CD4-positive, alpha-beta T cell treated with Interferon alpha-2 for 1 hour (primary cell): ENCODE measurements at regions not wholly inside any gene's neighbourhood (a gene's known extent, or its start where the extent isn't known, plus 50 kb on each side); places are given as distances from the start of the nearest gene placed in this dataset.
"Not testable (repeated sequence)": the region's sequence is repeated elsewhere in the genome, so short reads cannot be mapped to it uniquely, and the experiment has no call there.

ENCODE experiments used
- DNase-seq, 2 donors: peaks; one replicate each; pipeline ENCODE4 v3.0.0-alpha.2; 2020 to 2022

DNA sequence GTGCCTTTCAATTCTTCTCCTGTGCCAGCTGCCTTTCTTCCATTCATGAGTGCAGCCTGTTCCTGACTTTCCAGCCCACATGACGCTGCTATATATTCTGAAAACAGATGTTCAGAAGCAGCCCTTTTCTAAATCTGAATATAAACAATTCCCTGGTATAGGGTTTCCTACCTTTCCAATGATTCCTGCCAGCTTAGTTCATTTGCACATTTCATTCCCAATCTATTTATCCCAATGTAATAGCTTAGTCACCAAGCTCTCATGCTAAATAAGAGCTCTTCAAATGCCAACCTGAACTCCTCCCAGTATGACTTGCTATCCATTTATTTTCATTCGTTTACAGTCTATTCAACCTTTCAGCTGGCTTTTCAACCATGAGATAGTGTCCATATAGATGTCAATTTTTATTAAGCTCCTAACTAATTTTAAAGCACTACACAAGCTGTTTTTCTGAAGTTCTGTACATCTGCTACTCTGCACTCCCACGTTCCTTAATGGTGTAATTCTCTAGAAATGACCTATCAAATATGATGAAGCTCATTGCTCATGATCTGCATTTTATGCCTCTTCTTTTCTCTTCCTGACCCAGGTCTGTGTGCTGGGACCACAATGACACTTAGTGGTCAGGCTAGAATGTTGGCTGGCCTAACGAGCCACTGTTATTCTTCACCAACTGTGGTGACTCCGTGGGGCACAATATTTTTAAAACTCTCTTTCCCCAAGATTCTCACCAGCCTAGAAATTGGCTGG lies 605.0 kb upstream of the TBL1XR1 start:
- DNase-seq = no peak

DNA sequence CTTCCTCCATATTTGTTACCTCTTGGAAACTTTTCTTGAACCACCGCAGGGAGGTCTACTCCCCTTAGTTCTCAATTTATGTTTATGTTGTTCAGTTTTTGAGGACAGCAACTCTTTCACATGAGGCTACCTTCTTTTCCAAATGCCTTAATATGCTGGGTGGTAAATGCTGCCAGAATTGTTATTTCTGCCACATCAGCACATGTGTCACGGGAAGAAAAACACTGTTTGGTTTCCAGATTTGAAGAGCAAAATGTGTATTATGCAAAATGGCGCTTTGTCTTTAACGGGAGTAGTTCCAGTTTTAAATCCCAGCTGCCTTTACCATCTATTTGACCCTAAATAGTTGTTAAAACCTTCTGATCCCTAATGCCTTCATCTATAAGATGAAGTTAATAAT lies 606.2 kb upstream of the TBL1XR1 start:
- DNase-seq = no peak

DNA sequence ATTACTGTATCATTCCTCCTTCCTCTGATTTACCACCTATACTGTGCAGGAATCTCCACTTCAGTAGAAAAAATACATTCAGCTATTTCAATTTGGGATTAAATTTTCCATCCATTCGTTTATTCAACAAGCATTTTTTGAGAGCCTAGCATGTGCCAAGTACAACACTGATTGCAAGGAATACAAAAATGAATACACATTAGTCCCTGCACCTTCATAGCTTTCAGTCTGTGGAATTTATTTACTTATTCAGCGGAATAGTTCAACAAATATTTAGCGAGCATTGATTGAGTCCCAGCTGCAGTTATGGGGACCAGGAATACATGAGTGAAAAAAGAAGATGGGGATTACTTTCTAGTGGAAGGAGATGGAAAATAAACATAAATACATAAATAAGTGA lies 606.8 kb upstream of the TBL1XR1 start:
- DNase-seq = no peak

DNA sequence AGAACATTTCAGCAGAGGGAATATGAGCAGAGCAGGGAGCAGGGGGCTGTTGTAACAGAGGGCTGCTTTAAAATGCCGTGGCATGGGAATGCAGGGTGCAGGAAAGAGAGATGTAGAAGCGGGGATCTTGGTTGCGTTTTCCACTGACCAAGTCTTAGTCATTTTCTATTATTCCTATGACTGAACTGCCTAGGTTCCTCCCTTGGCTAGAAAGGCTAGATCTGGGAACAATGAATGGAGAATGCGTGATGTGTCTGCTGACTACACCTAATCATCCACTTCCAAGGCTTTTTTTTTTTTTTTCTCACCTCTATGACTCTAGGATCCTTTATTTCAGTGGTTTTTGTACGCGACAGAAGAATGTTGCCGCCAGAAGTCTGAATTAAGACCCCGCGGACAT lies 607.4 kb upstream of the TBL1XR1 start:
- DNase-seq = no peak

DNA sequence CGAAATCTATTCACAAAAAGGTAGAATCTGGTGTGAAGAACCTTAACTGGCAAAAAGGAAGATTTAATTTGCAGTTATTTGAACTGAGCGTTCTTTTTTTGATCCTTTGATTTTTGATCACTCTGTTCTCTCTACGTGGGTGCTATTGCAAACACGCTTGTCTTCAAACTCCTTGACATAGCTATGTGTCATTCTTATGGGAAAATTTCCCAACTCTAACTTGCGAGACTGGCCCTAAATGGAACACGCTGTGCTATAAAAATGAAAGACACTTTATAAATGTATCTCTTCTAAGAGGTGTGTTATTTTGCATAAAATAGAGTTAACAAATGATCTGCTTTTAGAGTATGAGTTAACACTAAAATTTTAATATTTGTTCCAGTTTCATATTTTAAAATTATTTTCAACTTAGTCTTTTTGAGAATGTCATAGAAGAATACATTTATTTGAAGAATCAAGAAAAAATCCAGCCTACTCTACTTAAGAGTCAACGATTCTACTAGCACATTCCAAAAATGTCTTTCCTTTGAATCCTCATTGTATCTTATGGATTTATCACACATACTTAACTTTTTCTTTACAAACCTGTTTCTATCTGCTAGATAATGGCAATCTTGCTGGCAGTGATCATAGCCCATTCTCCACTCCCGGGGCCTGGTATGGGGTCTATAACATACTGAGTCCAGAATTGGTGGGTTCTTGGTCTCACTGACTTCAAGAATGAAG lies 610.0 kb upstream of the TBL1XR1 start:
- DNase-seq = no peak

DNA sequence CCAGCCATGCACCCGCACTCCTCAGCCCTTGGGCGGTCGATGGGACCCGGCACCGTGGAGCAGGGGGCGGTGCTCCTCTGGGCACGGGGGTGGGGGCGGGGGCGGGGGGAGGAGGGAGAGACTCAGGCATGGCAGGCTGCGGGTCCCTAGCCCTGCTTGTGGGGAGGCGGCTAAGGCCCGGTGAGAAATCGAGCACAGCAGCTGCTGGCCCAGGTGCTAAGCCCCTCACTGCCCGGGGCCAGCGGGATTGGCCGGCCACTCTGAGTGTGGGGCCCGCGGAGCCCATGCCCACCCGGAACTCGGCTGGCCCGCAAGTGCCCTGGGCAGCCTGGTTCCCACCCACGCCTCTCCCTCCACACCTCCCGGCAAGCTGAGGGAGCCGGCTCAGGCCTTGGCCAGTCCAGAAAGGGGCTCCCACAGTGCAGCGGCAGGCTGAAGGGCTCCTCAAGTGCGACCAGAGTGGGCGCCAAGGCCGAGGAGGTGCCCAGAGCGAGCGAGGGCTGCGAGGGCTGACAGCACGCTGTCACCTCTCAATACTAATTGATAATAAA lies 611.7 kb upstream of the TBL1XR1 start:
- not testable (repeated sequence) for DNase-seq

DNA sequence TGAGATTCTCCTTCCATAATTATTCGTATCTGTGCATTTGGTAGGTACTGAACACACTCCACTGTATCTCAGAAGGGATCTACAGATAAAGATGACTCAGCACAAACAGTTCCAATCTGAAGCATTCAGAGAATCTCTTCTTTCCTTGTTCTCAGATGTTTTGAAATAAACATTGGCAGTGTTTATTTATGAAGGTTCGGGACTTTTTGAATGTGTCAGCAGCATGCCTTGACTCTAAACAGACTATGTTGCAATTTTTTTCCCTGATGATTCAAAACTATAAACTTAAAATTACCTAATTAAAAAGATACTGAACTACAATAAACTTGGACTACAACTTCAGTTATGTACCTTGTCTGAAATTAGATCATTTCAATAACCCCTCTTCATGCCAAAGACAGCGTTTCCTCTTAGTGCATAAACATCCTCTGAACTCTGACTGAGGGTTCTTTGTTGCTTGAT lies 612.9 kb upstream of the TBL1XR1 start:
- DNase-seq = no peak

DNA sequence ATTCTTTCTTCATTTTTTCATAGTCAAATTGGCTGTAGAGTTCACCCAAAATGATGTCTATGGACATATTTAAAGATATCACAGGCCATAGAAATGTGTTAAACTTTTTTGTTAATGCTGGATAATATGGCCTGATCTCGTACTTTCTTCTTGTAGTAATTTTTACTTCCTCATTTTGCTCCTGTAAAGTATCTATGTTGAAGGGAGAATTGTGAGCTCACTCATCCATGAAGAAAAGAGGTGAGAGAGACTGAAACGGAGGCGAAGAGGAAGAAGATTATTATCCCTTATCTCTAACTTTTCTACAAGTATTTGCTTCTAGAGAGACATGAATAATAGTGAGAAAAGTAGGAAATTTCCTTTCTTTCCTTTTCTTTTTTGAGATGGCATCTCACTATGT lies 613.8 kb upstream of the TBL1XR1 start:
- no peak for DNase-seq

DNA sequence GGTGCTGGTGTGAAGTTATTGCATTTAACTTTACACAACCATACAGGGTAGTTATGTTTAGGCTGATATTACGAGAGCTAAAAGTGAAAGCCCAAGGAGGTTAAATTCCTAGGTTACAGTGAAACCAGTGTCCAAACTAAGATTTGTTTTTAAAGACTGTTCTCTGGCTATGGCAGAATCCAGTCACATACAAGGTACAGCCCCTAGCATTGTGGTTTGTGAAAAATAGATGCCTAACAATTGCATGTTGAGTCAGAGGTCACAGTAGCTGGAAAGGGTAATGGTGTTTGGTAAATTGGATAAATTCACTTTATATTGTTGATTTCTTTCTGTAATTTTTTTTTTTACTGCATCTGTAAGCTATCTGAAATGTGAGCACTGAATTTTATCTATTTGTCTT lies 614.6 kb upstream of the TBL1XR1 start:
- DNase-seq = no peak

DNA sequence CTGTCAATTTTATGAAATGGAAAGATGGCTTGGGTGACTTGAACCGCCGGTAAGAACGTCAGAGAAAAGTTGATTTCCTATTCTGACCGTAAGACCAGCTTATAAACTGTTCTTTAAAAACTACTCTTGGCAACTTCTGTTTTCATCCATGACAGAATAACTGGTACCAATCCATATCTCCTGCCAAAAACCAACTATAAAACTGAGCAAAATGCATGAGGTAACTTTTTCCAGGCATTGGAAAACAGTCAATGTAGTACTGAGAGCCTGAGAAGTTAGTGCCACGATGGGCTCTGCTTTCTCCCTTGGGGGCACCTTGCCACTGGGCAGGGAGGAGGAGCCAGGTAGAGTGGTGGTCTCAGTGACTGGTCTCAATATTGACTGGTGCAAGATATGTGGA lies 615.2 kb upstream of the TBL1XR1 start:
- DNase-seq = no peak

DNA sequence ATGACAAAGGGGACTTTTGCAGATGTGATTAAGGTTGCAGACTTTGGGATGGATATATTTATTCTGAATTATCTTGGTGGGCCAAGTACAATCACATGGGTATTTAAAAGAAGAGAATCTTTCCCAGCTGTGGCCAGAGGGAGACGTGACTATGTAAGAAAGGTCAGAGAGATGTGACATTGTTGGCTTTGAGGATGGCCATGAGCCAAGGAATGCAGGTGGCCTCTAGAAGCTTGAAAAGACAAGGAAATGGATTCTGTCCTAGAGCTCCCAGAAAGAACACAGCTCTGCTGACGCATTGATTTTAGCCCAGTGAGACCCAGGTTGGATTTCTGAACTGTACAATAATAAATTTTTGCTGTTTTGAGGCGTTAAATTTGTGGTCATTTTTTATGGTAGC lies 616.0 kb upstream of the TBL1XR1 start:
- DNase-seq = no peak

DNA sequence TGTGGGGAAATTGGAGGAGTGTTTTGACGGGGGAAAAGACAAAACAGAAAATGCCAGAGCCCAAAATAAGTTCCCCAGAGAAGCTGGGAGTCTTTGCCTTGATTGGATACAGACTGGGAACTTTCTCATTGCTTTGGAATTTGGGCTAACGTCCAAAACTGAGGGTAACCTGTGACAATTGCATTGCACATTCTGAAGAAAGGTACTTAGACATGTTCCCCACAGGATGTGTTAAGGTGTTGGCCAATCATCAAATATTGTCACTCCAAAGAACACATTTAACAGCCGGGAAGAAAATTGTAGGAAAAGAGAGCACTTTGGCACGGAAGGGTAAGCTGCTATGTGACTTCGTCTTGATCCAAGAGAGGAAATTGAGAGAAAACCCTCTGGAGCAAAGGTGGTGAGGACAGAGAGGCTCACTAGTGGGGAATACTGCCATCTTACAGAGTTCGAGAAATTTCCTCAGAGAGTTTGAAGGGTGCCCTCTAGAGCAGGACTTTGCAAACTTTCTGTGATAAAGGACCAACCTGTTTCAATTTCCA lies 619.5 kb upstream of the TBL1XR1 start:
- no peak for DNase-seq

DNA sequence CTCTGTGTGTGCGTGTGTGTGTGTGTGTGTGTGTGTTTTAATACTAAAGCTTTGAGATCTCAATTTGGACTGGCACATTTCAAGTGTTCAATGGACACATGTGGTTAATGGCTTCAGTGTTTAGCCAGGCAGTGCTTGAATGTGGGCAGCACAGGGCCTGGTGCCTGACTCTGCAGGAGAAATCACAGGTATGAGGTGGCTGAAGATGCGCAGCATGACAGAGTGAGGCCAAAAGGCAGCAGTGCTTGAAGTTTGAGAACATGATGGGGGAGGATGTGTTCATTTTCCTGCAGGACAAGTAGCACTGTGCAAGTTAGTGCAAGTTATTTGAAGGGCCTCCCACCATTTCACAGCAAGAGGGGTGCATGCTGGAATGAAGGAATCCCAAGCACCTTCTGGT lies 620.5 kb upstream of the TBL1XR1 start:
- DNase-seq = no peak

DNA sequence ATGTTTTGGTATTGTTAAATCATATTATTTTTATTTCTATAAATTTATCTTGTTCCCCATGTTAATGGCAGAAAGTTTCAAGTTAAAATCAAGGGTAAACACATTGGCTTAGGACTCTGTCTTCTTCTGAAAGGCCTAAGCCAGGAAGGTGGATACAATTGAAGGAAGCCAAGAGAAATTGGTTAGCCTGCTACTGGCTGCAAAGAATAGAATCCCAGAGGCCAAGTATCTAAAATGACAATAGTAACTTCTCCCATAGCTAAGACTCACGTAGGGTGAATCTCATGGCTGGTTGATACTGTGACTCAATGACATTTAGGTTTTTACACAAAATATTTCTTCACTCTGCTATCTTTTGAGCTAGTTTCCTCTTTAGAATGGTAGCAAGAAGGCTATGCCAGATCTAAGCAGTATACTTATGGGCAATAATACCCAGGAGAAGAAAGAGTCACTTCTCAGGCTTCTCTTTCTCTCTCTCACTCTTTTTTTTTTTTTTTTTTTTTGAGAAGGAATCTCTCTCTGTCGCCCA lies 621.5 kb upstream of the TBL1XR1 start:
- DNase-seq = no peak

DNA sequence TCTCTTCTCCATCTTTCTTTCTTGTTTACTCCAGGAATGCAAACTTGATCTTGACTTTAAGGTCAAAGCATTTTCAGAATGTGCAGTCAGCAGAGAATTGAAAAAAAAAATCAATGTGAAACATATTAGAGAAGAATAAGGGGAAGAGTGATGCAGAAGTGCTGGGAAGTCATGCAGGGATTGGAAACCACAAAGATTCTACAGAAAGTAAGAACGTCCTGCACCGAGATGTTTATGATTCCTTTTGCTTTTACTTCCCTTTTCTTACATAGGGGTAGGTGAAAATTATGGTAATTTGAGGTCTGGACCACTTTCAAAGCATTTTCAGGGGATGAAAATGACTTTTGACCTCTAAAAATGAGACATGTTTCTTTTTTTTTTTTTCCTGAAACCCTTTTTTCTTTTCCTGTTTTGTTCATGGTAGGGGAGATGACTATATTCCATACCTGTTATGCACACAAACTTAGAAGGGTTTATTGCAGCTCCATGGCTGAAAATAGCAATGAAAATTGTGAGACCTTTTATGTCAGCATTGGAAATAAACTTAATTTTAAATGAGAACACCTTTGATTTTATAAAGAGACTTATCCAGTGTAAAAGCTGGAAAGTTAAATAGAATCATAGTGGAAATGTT lies 623.5 kb upstream of the TBL1XR1 start:
- no peak for DNase-seq

DNA sequence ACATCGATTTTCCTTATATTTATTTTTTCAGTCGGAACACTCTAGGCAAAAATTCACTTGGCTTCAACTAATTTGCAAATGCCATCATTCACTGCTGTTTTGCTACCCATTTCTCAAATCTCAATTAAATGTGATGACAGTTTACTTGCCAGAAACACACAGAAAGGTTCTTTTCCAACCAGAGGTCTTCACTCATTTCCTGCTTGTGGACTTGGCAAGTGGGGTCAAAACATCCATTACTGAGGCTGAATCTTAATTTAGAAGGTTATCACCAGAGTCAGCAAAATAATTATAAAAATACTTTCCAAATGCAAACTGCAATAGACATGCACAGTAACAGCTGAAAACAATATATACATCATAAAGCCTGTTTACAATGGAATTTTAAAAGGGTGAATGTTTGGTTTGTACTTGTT lies 625.4 kb upstream of the TBL1XR1 start:
- no peak for DNase-seq

DNA sequence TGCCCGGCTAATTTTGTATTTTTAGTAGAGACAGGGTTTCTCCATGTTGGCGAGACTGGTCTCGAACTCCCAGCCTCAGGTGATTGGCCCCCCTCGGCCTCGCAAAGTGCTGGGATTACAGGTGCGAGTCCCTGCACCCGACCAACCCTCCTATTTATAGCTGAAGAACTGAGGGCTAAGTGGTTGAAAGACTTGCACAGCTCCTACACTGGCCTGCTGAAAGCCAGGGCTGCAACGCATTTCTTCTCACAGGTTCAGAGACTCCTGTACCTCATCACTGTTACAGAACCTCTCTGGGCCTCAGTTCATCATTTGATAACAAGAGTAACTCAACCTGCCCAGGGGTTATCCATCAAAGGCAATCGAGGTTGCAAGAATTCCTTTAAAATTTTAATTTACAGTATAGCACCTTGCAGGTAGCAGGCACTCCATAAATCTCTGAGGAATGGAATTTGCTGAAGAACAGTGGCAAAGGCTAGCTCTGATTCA lies 626.5 kb upstream of the TBL1XR1 start:
- DNase-seq = no peak

DNA sequence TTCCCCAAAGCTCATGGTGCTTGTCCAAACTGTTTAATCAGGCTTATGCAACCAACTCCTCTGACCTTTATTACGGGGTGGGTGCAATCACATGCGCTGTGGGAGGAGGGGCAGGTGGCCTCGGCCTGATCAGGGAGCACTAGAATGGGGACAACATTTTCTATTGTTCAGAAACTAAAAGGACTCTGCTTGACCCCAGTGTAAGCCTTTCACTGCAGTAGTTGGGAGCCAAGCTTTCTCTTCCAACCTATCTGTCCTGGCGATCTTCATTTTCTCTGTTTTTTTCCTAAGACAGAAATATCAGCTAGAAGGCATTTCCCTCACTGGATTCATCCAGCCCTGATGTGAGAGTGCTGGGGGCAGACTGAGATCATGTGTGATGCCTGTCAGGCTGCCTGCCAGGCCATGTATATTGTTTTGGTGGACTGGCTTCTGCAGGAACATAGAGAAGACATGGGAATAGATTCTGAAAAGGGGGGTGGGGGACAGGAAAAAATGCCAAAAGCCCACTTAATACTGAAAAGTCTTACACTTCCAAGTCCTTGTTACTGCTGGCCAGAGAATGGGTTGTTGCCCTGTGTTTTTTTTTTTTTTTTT lies 627.0 kb upstream of the TBL1XR1 start:
- no peak for DNase-seq

DNA sequence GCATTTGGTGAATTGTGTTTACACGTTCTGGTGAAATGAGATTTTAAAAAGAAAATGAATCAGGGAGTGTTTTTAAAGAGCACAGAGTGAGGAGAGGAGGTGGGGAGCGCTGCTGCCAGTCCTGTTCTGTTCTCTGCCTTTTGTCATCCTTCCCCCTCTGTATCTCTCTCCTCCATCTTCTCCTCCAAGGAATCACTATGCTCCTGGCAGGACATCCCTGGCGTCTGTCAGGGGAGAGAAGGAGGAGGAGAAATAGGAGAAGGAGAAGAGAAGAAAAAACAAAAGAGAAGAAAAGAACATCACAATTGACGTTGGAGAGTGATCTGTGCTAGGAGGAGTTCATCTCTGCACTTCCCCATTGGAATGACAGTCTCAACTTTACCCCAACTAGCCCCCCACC lies 627.6 kb upstream of the TBL1XR1 start:
- no peak for DNase-seq

DNA sequence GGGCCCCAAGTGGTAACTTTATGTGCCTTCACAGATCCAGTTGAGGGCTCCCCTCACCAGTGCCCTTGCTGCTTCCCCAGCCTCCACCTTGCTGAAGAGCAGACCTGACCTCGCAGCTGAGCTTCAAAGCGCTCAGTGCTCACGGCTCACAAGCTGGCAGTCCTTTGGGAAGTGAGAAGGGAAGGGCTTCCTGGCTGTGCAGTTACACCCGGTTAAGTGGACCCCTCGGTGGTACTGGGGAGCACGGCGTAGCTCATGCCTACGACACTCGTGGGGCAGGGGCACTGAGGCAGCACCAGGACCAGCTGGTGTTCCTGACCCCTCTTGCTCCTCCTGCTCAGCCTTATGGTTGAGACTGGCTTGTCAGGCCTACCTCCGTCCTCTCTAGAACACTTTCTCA lies 629.0 kb upstream of the TBL1XR1 start:
- DNase-seq = no peak

DNA sequence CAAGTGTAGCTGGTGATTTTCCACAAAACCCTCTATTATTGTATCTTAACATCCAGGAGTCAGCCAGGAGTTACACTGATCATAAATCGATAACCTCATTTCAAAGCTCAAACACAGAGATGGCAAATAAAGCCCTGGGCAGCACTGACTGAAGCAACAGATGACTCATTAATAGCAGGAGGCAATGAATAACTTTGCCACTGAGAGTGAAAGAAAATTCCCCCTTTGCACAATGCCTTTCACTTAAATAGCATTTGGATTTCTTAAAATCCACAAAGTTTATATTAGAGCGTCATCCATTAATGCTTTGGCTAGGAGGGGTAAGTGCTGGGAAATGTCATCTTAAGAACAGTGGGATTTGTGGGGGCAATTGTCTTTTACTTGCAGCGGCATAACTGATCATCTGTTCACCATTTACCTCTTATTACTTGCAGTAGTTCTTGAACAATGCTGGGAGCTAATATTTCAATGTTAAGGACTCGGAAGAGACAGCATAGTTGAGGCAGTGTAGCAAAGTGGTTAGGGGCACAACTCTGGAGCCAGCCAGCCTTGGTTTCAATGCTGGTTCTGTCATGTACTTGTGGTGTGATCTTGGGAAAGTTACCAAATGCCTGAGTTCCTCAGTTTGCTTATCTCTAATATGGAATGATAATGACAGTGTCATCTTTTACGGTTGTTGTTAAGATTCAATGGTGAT lies 630.4 kb upstream of the TBL1XR1 start:
- no peak for DNase-seq

DNA sequence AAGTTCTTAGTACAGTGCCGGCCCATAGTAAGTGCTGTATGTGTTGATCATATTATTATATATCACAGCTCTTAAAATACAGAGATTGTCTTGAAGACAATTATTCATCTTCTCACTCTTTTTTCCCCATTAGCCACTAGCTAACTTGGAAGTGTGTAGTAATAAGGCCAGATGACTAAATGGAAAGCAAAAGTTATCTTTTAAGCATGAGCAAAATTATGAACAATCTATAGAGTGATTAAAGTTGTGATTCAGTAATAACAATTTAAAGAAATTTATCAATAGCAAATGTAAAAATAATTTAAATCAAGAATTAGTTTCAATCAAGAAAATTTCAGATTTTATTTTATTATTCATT lies 630.9 kb upstream of the TBL1XR1 start:
- no peak for DNase-seq
